ENCODE measurements at regions not wholly inside any gene's neighbourhood (a gene's known extent, or its start where the extent isn't known, plus 50 kb on each side); places are given as distances from the start of the nearest gene placed in this dataset.
"Not testable (repeated sequence)": the region's sequence is repeated elsewhere in the genome, so short reads cannot be mapped to it uniquely, and the experiment has no call there.

DNA sequence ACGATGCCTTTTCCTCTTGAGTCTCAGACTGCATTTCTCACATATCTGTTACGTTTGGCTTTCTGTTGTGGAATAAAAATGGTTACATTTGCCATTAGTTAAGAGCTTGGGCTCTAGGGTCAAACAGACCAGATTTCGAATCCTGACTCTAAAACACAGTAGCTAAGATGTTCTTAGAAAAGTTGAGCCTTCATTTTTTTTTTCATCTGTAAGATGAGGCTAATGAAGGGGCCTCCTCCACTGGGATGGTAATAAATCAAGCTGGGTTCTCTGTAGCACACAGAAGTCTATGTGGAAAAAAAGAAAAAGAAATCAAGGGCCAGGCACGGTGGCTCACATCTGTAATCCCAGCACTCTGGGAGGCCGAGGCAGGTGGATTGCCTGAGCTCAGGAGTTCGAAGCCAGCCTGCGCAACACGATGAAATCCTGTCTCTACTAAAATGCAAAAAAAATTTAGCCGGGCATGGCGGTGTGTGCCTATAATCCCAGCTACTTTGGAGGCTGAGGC is 49.9 kb upstream of the CAPRIN1 start:
- H3K4me1 ChIP-seq (ENCODE audit: control insufficient read depth, insufficient read depth, low read length), result no peaks in the 10 kb centered on the region
- H3K36me3 ChIP-seq (ENCODE audit: control insufficient read depth, insufficient read depth, low read length), result no peaks in the 10 kb centered on the region
- peaks cover 7% of the 10 kb centered on the region for H3K27me3 ChIP-seq (ENCODE audit: control insufficient read depth, insufficient read depth, low read length)
- no peak overlapping the region for H3K4me3 ChIP-seq (ENCODE audit: low read length)
- DNase-seq, result no peak
- no peaks in the 10 kb centered on the region for H3K9me3 ChIP-seq (replicated peaks; ENCODE audit: control insufficient read depth, low read depth, low read length)
- H3K27ac ChIP-seq (ENCODE audit: low read length), result no peak overlapping the region
- 80% methylated on average over 7 of the region's 10 CpGs for WGBS (ENCODE audit: insufficient coverage)

DNA sequence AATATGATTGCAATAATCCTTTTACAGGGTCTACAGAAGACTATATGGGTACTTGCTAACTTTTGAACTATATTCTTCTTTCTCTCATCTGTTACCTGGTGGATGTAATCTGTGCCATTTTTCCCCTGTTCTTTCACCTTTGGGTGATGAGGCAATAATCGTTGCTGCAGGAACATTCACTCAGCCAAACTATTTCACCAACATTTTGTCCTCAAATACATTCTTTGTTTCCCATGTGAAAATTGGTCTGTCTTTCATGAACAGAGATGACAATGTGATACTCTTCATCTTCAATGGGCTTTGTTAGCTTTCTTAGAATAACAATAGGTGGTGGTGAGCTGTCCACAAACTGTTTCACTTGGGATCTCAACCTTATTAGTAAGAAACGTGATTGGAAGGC is 52.1 kb upstream of the CAPRIN1 start:
- Histone ChIP-seq H3K4me3 (ENCODE audit: low read length) (no peak overlapping the region), H3K36me3 (ENCODE audit: control insufficient read depth, insufficient read depth, low read length) (no peaks in the 10 kb centered on the region), H3K9me3 (replicated peaks; ENCODE audit: control insufficient read depth, low read depth, low read length) (no peaks in the 10 kb centered on the region), H3K27me3 (ENCODE audit: control insufficient read depth, insufficient read depth, low read length) (peaks cover 9% of the 10 kb centered on the region), H3K27ac (ENCODE audit: low read length) (no peak overlapping the region), H3K4me1 (ENCODE audit: control insufficient read depth, insufficient read depth, low read length) (no peaks in the 10 kb centered on the region)
- no peak for DNase-seq
- no CpG with 5 or more reads among the region's 2 CpGs for WGBS (ENCODE audit: insufficient coverage)

DNA sequence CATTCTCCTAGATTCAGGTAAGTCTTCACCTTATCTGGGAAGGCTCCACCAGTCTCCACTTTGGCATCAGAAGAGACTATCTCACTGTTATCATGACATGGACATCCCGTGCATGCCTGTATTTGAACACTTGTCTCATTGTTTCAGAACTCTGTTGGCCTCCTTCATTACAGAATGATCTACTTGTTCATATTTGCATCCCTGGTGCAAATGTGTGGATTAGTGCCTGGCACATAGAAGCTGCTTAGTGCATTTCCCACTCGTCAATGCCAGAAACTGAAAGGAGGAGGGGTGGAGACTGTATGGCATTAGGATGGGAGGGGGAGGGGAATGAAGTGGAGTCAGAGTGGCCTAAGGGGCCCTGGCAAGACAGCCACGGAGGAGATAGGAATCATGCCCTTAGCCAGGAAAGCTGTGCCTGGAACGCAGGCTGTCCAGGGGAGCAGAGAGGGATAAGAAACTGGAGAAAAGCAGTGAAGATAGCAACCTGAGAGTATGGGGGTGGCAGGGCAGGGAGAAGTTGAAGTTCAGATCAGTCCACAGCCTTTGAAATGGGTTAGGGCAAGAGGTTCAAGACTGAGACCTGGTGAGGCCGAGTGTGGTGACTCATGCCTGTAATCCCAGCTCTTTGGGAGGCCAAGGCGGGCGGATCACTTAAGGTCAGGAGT is 53.8 kb upstream of the CAPRIN1 start:
- H3K27me3 ChIP-seq (ENCODE audit: control insufficient read depth, insufficient read depth, low read length), result peaks cover 9% of the 10 kb centered on the region
- no peaks in the 10 kb centered on the region for H3K9me3 ChIP-seq (replicated peaks; ENCODE audit: control insufficient read depth, low read depth, low read length)
- no peaks in the 10 kb centered on the region for H3K36me3 ChIP-seq (ENCODE audit: control insufficient read depth, insufficient read depth, low read length)
- DNase-seq, result peak; percentile 21
- H3K4me1 ChIP-seq (ENCODE audit: control insufficient read depth, insufficient read depth, low read length), result no peaks in the 10 kb centered on the region
- H3K4me3 ChIP-seq (ENCODE audit: low read length), result no peak overlapping the region
- 53% methylated on average over 6 of the region's 7 CpGs for WGBS (ENCODE audit: insufficient coverage)
- no peak overlapping the region for H3K27ac ChIP-seq (ENCODE audit: low read length)

DNA sequence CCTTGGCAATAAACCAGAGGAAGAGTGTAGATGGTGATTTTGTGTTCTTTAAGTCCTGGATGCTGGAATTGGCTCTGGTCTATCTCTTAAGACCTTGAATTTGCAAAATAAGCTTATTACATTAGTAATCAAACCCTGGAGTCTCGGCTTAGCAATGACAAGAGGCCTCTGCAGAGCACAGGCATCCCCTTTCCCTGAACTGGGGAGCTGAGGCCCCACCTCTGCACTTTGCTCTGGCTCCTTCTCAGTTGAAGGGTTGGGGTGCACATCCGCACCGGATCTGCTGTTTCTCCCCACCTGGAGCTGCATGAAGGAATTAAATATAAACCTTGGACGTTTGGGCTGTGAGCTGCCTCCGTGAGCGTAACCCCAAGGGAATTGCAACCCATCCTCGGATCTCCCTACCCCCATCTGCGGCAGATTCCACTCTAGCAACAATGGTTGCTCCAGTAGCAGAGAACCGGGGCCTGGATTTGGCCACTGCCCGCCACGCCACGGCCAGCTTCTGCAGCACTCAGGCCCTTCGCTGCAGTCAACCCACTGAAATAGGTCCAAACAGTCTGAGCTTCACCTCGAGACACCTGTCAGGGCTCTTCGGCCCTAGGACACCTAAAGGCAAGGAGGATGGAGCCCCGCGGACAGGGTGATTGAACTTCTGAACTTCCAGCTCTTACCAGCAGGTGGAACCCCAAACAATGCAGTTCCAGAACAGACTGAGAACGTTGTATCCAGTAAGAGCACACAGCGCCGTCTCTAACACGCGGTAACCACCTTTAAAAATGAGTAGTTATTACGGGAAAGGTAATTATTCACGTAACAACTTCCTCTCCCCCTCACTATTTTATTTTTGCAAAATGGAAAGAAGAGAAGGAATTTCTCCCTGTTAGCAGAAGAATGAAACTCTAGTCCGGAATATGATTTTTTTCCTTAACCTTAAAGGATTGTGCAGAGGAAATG is 54.8 kb upstream of the CAPRIN1 start:
- no peaks in the 10 kb centered on the region for H3K9me3 ChIP-seq (replicated peaks; ENCODE audit: control insufficient read depth, low read depth, low read length)
- H3K27ac ChIP-seq (ENCODE audit: low read length), result no peak overlapping the region
- DNase-seq, result peak; percentile 78
- H3K4me3 ChIP-seq (ENCODE audit: low read length), result no peak overlapping the region
- H3K4me1 ChIP-seq (ENCODE audit: control insufficient read depth, insufficient read depth, low read length), result no peaks in the 10 kb centered on the region
- no peaks in the 10 kb centered on the region for H3K36me3 ChIP-seq (ENCODE audit: control insufficient read depth, insufficient read depth, low read length)
- WGBS (ENCODE audit: insufficient coverage), result 20% methylated on average over 15 of the region's 25 CpGs
- peaks cover 9% of the 10 kb centered on the region for H3K27me3 ChIP-seq (ENCODE audit: control insufficient read depth, insufficient read depth, low read length)

DNA sequence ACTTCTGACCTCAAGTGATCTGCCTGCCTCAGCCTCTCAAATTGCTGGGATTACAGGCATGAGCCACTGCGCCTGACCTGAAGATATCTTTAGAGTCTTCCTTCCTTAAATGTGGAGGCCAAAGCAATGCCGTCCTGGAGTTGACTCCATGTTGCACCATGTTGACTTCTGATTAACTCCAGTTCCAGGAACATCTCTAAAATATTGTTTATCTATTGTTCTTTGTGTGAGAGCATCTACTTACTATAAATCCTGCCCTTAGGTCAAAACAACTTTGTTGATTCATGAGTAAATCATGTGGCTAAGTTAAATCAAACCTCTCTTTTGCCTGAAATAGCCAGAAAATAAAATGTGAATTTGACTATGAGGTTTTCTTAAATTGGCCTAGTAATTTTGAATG is 56.6 kb upstream of the CAPRIN1 start:
- DNase-seq, result no peak
- Histone ChIP-seq H3K27ac (ENCODE audit: low read length) (no peak overlapping the region), H3K4me3 (ENCODE audit: low read length) (no peak overlapping the region), H3K27me3 (ENCODE audit: control insufficient read depth, insufficient read depth, low read length) (peaks cover 7% of the 10 kb centered on the region), H3K36me3 (ENCODE audit: control insufficient read depth, insufficient read depth, low read length) (no peaks in the 10 kb centered on the region), H3K9me3 (replicated peaks; ENCODE audit: control insufficient read depth, low read depth, low read length) (no peaks in the 10 kb centered on the region), H3K4me1 (ENCODE audit: control insufficient read depth, insufficient read depth, low read length) (no peaks in the 10 kb centered on the region)
- WGBS (ENCODE audit: insufficient coverage), result 33% methylated on average over 1 of the region's 2 CpGs

DNA sequence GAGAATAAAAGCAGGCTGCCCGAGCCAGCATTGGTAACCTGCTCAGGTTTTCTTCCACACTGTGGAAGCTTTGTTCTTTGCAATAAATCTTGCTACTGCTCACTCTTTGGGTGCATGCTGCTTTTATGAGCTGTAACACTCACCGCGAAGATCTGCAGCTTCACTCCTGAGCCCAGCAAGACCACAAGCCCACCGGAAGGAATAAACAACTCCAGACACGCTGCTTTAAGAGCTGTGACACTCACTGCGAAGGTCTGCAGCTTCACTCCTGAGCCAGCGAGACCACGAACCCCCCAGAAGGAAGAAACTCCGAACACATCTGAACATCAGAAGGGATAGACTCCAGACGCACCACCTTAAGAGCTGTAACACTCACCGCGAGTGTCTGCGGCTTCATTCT is 60.4 kb upstream of the CAPRIN1 start:
- not testable (repeated sequence) for H3K4me3 ChIP-seq (ENCODE audit: low read length); H3K27ac ChIP-seq (ENCODE audit: low read length); H3K36me3 ChIP-seq (ENCODE audit: control insufficient read depth, insufficient read depth, low read length); DNase-seq; H3K27me3 ChIP-seq (ENCODE audit: control insufficient read depth, insufficient read depth, low read length); H3K9me3 ChIP-seq (replicated peaks; ENCODE audit: control insufficient read depth, low read depth, low read length); H3K4me1 ChIP-seq (ENCODE audit: control insufficient read depth, insufficient read depth, low read length)
- 11% methylated on average over 8 of the region's 13 CpGs for WGBS (ENCODE audit: insufficient coverage)

DNA sequence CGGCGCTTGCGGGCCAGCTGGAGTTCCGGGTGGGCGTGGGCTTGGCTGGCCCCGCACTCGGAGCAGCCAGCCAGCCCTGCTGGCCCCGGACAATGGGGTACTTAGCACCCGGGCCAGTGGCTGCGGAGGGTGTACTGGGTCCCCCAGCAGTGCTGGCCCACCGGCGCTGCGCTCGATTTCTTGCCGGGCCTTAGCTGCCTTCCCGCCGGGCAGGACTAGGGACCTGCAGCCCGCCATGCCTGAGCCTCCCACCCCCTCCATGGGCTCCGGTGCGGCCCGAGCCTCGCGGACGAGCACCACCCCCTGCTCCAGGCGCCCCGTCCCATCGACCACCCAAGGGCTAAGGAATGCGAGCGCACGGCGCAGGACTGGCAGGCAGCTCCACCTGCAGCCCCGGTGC is 61.4 kb upstream of the CAPRIN1 start:
- not testable (repeated sequence) for H3K9me3 ChIP-seq (replicated peaks; ENCODE audit: control insufficient read depth, low read depth, low read length); H3K4me3 ChIP-seq (ENCODE audit: low read length); DNase-seq; H3K36me3 ChIP-seq (ENCODE audit: control insufficient read depth, insufficient read depth, low read length); H3K4me1 ChIP-seq (ENCODE audit: control insufficient read depth, insufficient read depth, low read length); H3K27me3 ChIP-seq (ENCODE audit: control insufficient read depth, insufficient read depth, low read length); H3K27ac ChIP-seq (ENCODE audit: low read length)
- WGBS (ENCODE audit: insufficient coverage), result 98% methylated on average over 19 of the region's 32 CpGs

DNA sequence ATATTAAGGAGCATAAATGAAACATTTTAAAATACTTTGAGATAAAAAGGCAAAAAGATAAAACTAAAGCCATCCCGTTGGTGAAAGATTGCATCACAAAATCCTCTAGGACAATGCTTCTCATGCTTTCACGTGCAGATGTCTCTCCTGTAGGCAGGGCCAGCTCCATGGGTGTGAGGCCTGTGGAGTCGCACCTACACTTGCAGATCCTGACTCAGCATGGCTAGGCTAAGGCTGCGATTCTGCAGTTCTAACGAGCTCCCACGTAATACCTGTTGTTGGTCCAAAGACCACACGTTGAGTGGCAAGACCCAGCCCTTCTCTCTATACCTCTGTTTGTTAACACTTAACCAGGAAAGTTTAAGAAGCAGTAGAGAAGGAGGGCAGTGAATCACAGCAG is 62.1 kb upstream of the CAPRIN1 start:
- Histone ChIP-seq H3K36me3 (ENCODE audit: control insufficient read depth, insufficient read depth, low read length) (no peaks in the 10 kb centered on the region), H3K27ac (ENCODE audit: low read length) (no peak overlapping the region), H3K27me3 (ENCODE audit: control insufficient read depth, insufficient read depth, low read length) (no peaks in the 10 kb centered on the region), H3K4me1 (ENCODE audit: control insufficient read depth, insufficient read depth, low read length) (no peaks in the 10 kb centered on the region), H3K9me3 (replicated peaks; ENCODE audit: control insufficient read depth, low read depth, low read length) (no peaks in the 10 kb centered on the region), H3K4me3 (ENCODE audit: low read length) (no peak overlapping the region)
- WGBS (ENCODE audit: insufficient coverage), result 100% methylated on average over 1 of the region's 7 CpGs
- DNase-seq, result no peak

DNA sequence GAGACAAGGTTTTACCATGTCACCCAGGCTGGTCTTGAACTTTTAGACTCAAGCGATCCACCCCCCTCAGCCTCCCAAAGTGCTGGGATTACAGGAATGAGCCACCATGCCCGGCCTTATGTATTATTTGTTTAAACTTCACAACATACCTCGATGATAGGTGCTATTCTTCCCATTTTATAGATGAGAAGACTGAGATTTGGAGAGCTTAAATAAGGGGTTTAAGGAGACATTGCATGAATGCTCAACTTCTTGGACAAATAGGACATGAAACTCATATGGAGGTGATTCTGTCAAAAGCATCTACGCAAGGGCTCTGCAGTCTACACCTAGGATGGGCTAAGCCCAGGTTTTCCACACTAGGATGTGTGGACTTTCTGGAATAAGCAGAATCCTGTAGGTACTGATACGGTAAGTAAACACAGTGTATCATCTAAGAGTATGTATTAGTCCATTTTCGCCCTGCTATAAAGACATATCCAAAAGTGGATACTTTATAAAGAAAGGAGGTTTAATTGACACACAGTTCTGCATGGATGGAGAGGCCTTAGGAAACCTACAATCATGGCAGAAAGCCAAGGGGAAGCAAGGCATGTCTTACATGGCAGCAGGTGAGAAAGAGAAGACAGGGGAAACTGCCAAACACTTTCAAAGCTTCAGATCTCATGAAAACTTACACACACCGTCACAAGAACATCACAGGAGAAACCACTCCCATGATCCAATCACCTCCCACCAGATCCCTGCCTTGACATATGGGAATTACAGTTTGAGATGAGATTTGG is 62.8 kb upstream of the CAPRIN1 start:
- Histone ChIP-seq H3K27me3 (ENCODE audit: control insufficient read depth, insufficient read depth, low read length) (no peaks in the 10 kb centered on the region), H3K27ac (ENCODE audit: low read length) (no peak overlapping the region), H3K36me3 (ENCODE audit: control insufficient read depth, insufficient read depth, low read length) (no peaks in the 10 kb centered on the region), H3K4me1 (ENCODE audit: control insufficient read depth, insufficient read depth, low read length) (no peaks in the 10 kb centered on the region), H3K9me3 (replicated peaks; ENCODE audit: control insufficient read depth, low read depth, low read length) (no peaks in the 10 kb centered on the region), H3K4me3 (ENCODE audit: low read length) (no peak overlapping the region)
- whole genome bisulfite sequencing (ENCODE audit: insufficient coverage), result 91% methylated on average over 1 of the region's 7 CpGs
- no peak for DNase-seq

All from muscle of leg (tissue), 3 donors.